GM12892 (cell line): ENCODE measurements at regions not wholly inside any gene's neighbourhood (a gene's known extent, or its start where the extent isn't known, plus 50 kb on each side); places are given as distances from the start of the nearest gene placed in this dataset.

Experiments
- POLR2A ChIP-seq: IDR thresholded peaks from 2 replicates; pipeline ENCODE4 v1.6.1; 2011; ENCODE audit warnings: low read depth, low read length, control low read depth
- POLR2AphosphoS5 ChIP-seq: IDR thresholded peaks from 2 replicates; pipeline ENCODE4 v1.6.1; 2011; ENCODE audit warnings: low read depth, low read length, control low read depth
- TAF1 ChIP-seq: IDR thresholded peaks from 2 replicates; pipeline ENCODE4 v1.6.1; 2011; ENCODE audit warnings: low read depth, mild to moderate bottlenecking, control low read depth, low read length, borderline replicate concordance

DNA sequence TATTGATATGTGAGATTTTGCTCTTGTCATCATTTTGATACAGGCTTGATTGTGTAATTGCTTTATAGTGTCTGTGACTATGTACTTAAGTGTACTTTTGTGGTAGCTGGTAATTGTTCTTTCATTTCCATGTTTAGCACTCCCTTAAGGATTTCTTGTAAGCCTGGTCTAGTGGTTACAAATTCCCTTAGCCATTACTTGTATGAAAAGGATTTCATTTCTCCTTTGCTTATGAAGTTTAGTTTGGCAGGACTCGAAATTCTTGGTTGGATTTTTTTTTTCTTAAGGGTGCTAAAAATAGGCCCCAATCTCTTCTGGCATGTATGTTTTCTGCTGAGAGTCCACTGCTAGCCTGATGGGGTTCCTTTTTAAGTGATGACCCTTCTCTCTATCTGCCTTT lies 346.8 kb downstream of the JRKL start:
- TF ChIP-seq POLR2A (no peak), POLR2AphosphoS5 (no peak), TAF1 (no peak)
